ENCODE measurements at regions not wholly inside any gene's neighbourhood (a gene's known extent, or its start where the extent isn't known, plus 50 kb on each side); places are given as distances from the start of the nearest gene placed in this dataset.
A peak's percentile ranks its signal among the peaks of the same experiment; 100 is the strongest.
"Not testable (repeated sequence)": the region's sequence is repeated elsewhere in the genome, so short reads cannot be mapped to it uniquely, and the experiment has no call there.

DNA sequence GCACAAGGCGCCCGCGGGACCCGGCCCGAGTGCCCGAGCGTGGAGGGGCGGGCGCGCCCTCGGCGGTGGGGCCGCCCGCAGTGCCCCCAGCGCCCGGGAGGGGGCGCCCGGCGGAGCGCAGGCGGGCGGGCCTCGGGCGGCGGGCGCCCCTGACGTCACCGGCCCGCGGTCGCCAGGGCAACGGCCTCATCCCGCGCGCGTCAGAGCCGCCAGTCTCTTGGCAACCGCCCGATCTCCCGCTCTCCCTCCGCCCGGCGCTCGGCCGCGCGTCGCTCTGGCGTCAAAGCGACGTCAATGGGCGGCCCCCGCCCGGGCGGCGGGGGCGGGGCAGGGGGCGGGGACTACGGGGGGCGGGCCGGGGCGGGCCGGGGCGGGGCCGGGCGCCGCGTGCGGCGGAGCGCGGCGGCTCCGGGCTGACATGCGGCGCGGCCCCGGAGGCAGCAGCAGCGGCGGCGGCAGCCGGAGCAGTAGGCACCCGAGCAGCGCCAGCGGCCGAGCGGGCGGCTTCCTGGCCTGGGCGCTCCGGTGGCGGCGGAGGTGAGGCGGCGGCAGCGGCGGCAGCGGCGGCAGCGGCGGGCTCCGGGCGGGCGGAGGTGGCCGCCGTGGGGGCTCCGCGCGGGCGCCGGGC is 4410.6 kb upstream of the TPTE start:
- ATAC-seq (replicated peaks in 6 of 8): peak; percentile 85 to 96 (median 90)
- H3K4me1 ChIP-seq (replicated peaks in 1 of 2); H3K4me3 ChIP-seq; H3K27ac ChIP-seq; in situ Hi-C loops (cut with MboI; ENCODE audit: low pct_unique_long_range_greater_than_20kb in 2 of 9, low sequenced_read_pairs in 9 of 9, unreplicated experiment in 9 of 9): not testable (repeated sequence)
- no CpG with 5 or more reads among the region's 110 CpGs for WGBS, 10 experiments

DNA sequence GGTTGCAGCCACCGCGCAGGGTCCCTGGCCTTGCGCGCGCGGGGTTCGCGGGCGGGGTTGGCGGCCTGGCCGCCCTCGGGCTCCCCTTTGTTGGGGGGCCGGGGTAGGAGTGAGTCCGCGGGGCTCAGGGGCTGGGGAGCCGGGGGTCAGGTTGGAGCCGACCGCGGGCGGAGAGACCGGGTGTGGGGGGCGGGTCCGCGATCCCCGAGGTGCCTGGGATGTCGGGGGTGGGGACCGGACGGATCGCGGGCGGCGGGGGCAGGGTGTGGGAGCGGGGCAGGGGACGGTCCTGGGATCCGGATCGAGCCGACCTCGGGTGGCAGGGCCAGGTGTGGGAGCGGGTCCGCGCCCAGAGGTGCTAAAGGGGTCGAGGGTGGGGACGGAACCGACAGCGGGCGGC is 4410.0 kb upstream of the TPTE start:
- whole genome bisulfite sequencing, 10 experiments: no CpG with 5 or more reads among the region's 46 CpGs
- ATAC-seq (replicated peaks in 6 of 8): peak; percentile 9 to 58 (median 42)
- H3K27ac ChIP-seq; H3K4me3 ChIP-seq; in situ Hi-C loops (cut with MboI; ENCODE audit: low pct_unique_long_range_greater_than_20kb in 2 of 9, low sequenced_read_pairs in 9 of 9, unreplicated experiment in 9 of 9); H3K4me1 ChIP-seq (replicated peaks in 1 of 2): not testable (repeated sequence)

DNA sequence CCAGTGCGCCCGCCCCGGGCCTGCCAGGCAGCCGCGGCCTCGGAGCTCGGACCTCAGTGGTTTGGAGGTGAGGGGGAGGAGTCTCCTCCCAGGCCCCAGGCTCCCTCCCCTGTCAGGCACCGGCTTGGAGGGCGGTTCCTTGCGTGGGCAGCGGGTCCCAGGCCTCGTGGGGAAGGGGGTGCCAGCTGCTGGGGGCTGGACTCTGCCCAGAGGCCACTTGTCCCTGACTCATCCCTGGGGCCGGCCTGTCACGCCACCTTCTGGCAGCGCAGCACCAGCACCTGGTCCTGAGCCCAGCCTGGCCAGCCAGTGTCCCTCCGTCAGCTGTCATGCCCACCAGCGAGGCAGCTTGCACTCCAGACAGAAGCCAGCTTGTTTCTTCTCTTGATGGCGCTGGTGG is 4403.0 kb upstream of the TPTE start:
- peak in 5 of 8 experiments; percentile 39 to 46 (median 44) for ATAC-seq (replicated peaks in 6 of 8)
- in situ Hi-C loops (cut with MboI; ENCODE audit: low pct_unique_long_range_greater_than_20kb in 2 of 9, low sequenced_read_pairs in 9 of 9, unreplicated experiment in 9 of 9); H3K27ac ChIP-seq; H3K4me1 ChIP-seq (replicated peaks in 1 of 2); H3K4me3 ChIP-seq: not testable (repeated sequence)
- no CpG with 5 or more reads among the region's 18 CpGs for WGBS, 10 experiments

GRCh38 chr21:6120863-6121262 is 4400.5 kb upstream of the TPTE start:
- in situ Hi-C loops (cut with MboI; ENCODE audit: low pct_unique_long_range_greater_than_20kb in 2 of 9, low sequenced_read_pairs in 9 of 9, unreplicated experiment in 9 of 9); H3K27ac ChIP-seq; H3K4me3 ChIP-seq; H3K4me1 ChIP-seq (replicated peaks in 1 of 2); ATAC-seq (replicated peaks in 6 of 8): not testable (repeated sequence)
- WGBS, 10 experiments: no CpG with 5 or more reads among the region's 28 CpGs

GRCh38 chr21:6122629-6123028 is 4398.8 kb upstream of the TPTE start:
- H3K27ac ChIP-seq; in situ Hi-C loops (cut with MboI; ENCODE audit: low pct_unique_long_range_greater_than_20kb in 2 of 9, low sequenced_read_pairs in 9 of 9, unreplicated experiment in 9 of 9); ATAC-seq (replicated peaks in 6 of 8); H3K4me3 ChIP-seq; H3K4me1 ChIP-seq (replicated peaks in 1 of 2): not testable (repeated sequence)
- no CpG with 5 or more reads among the region's 13 CpGs for WGBS, 10 experiments

- no CpG with 5 or more reads among the region's 6 CpGs for WGBS, 10 experiments
- H3K27ac ChIP-seq; ATAC-seq (replicated peaks in 6 of 8); in situ Hi-C loops (cut with MboI; ENCODE audit: low pct_unique_long_range_greater_than_20kb in 2 of 9, low sequenced_read_pairs in 9 of 9, unreplicated experiment in 9 of 9); H3K4me3 ChIP-seq; H3K4me1 ChIP-seq (replicated peaks in 1 of 2): not testable (repeated sequence)
Measured at GRCh38 chr21:6123224-6123623, 4398.2 kb upstream of the TPTE start.

- peak; percentile 29 to 95 (median 94) for ATAC-seq (replicated peaks in 6 of 8)
- H3K4me3 ChIP-seq; in situ Hi-C loops (cut with MboI; ENCODE audit: low pct_unique_long_range_greater_than_20kb in 2 of 9, low sequenced_read_pairs in 9 of 9, unreplicated experiment in 9 of 9); H3K4me1 ChIP-seq (replicated peaks in 1 of 2); H3K27ac ChIP-seq: not testable (repeated sequence)
- no CpG with 5 or more reads among the region's 24 CpGs for WGBS, 10 experiments
Measured at GRCh38 chr21:6125549-6126240, 4395.7 kb upstream of the TPTE start.

- H3K4me3 ChIP-seq; H3K27ac ChIP-seq; H3K4me1 ChIP-seq (replicated peaks in 1 of 2); in situ Hi-C loops (cut with MboI; ENCODE audit: low pct_unique_long_range_greater_than_20kb in 2 of 9, low sequenced_read_pairs in 9 of 9, unreplicated experiment in 9 of 9): not testable (repeated sequence)
- ATAC-seq (replicated peaks in 6 of 8): peak in 2 of 8 experiments; percentile 41 to 51
- WGBS, 10 experiments: no CpG with 5 or more reads among the region's 43 CpGs
Measured at GRCh38 chr21:6126976-6127732, 4394.2 kb upstream of the TPTE start.

DNA sequence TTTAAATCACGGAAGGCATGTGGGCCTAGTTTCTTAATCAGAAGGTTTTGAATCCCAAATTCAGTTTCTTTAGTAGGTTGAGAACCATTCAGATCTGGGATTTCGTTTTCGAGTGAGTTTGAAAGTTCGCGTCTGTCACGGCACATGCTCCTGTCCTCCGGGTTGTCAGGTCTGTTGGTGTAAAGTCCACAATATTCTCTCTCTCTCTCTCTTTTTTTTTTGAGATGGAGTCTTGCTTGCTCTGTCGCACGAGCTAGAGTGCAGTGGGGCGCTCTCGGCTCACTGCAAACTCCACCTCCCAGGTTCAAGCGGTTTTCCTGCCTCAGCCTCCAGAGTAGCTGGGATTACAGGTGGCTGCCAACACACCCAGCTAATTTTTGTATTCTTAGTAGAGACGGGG is 4390.6 kb upstream of the TPTE start:
- ATAC-seq (replicated peaks in 6 of 8); in situ Hi-C loops (cut with MboI; ENCODE audit: low pct_unique_long_range_greater_than_20kb in 2 of 9, low sequenced_read_pairs in 9 of 9, unreplicated experiment in 9 of 9); H3K27ac ChIP-seq; H3K4me3 ChIP-seq; H3K4me1 ChIP-seq (replicated peaks in 1 of 2): not testable (repeated sequence)
- WGBS, 10 experiments: no CpG with 5 or more reads among the region's 13 CpGs

GRCh38 chr21:6133373-6133772 is 4388.0 kb upstream of the TPTE start:
- ATAC-seq (replicated peaks in 6 of 8); H3K27ac ChIP-seq; H3K4me1 ChIP-seq (replicated peaks in 1 of 2); H3K4me3 ChIP-seq; in situ Hi-C loops (cut with MboI; ENCODE audit: low pct_unique_long_range_greater_than_20kb in 2 of 9, low sequenced_read_pairs in 9 of 9, unreplicated experiment in 9 of 9): not testable (repeated sequence)
- no CpG with 5 or more reads among the region's 11 CpGs for WGBS, 10 experiments

- in situ Hi-C loops (cut with MboI; ENCODE audit: low pct_unique_long_range_greater_than_20kb in 2 of 9, low sequenced_read_pairs in 9 of 9, unreplicated experiment in 9 of 9): not testable (repeated sequence)
- ATAC-seq (replicated peaks in 6 of 8): peak in 2 of 8 experiments; percentile 21 to 68
- WGBS, 10 experiments: no CpG with 5 or more reads among the region's 22 CpGs
Measured at GRCh38 chr21:6133852-6134630, 4387.3 kb upstream of the TPTE start.

GRCh38 chr21:6136732-6137131 is 4384.7 kb upstream of the TPTE start:
- in situ Hi-C loops (cut with MboI; ENCODE audit: low pct_unique_long_range_greater_than_20kb in 2 of 9, low sequenced_read_pairs in 9 of 9, unreplicated experiment in 9 of 9); H3K27ac ChIP-seq; H3K4me1 ChIP-seq (replicated peaks in 1 of 2); H3K4me3 ChIP-seq: not testable (repeated sequence)
- no CpG with 5 or more reads among the region's 11 CpGs for WGBS, 10 experiments
- peak in 1 of 8 experiments; percentile 25 for ATAC-seq (replicated peaks in 6 of 8)

More at GRCh38 chr21:6133852-6134630, 4387.3 kb upstream of the TPTE start:
- H3K4me1 ChIP-seq (replicated peaks in 1 of 2); H3K4me3 ChIP-seq; H3K27ac ChIP-seq: not testable (repeated sequence)
